KBM-7 (cell line): ENCODE measurements at regions not wholly inside any gene's neighbourhood (a gene's known extent, or its start where the extent isn't known, plus 50 kb on each side); places are given as distances from the start of the nearest gene placed in this dataset.
"Not testable (repeated sequence)": the region's sequence is repeated elsewhere in the genome, so short reads cannot be mapped to it uniquely, and the experiment has no call there.

Source experiments
- DNase-seq: peaks from one replicate; pipeline ENCODE4 v3.0.0-alpha.2; 2015
- in situ Hi-C: fragments of 300-500 bp; cut with MboI; formaldehyde crosslinking; loops from 2 replicates; pipeline ENCODE4 v1.14.3; 2020; ENCODE audit warnings: low sequenced_read_pairs, low pct_unique_long_range_greater_than_20kb, mixed read lengths

- no peak for DNase-seq
- in situ Hi-C loops, result no loop called here
Observed at GRCh38 chr20:6665161-6665560, 102.3 kb upstream of the BMP2 start.

- in situ Hi-C loops, result no loop called here
- no peak for DNase-seq
Observed at GRCh38 chr20:6664574-6664973, 102.9 kb upstream of the BMP2 start.

DNA sequence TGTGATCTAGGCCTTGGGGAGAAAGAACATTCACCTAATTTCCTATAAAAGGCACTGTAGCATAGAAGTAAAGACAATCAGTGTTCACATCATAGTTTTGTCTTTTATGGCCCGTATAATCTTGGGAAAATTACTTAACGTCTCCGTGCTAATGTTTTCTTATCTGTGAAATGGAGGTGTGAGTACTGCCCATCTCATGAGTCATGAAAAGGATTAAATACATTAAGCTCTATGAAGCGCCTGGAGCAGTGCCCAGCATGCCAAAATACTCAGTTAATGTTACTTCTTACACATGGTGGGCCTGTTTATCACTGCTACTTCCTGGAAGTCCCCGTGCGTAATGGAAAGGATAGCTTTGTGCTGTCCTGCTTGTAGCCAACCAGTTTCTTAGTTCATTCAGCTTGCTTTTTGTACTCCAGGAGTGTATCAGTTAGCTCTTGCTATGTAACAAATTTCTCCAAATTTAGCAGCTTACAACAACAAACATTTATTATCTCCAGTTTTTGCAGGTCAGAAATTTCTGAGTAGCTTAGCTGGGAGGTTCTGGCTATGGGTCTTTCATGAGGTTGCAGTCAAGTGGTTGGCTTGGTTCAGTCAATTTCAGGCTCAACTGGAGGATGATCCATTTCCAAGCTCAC lies 103.6 kb upstream of the BMP2 start:
- no peak for DNase-seq

DNA sequence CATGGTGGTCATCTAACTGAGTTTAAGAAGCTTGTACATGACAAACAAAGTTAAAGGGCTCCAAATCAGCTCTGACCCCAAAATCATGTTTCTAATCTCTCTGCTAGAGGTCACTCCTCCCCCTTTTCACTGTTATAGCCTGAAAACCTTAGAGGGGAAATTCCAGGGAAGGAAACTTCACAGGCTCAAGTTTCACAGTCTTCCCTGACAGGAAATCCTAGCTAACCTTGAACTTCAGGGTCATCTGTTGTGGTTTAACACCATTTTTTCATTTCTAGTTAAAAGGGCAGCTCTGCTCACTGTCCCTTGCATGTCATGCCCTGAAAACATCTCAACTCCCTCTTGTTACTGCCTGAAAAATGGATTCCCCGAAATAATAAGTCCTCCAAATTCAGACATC lies 104.4 kb upstream of the BMP2 start:
- in situ Hi-C loops, result no loop called here

More for the DNA sequence above, 103.6 kb upstream of the BMP2 start:
- in situ Hi-C loops, result no loop called here

GRCh38 chr20:6662309-6662708 lies 105.2 kb upstream of the BMP2 start:
- in situ Hi-C loops, result no loop called here

More for the DNA sequence above, 104.4 kb upstream of the BMP2 start:
- no peak for DNase-seq

DNA sequence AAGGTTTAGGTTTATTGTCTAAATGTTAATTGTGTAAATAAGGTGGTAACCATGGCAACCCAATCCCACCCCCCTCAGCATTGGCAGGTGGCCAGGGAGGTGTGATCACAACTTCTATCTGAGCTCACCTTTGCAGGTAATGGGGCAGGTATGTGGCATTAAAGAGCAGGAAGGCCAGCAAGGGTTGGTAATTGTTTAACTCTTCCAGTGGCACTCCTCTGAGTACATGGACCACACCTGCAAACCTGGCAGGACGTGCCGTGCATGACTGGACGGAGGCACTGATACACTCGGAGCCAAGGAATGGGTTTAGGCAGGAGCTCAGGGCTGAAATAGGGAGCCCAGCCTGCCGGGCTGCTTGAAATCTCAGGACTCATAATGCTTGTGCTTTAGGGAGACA lies 107.0 kb upstream of the BMP2 start:
- no peak for DNase-seq
- in situ Hi-C loops, result no loop called here

More at GRCh38 chr20:6662309-6662708, 105.2 kb upstream of the BMP2 start:
- no peak for DNase-seq

GRCh38 chr20:6658909-6659308 lies 108.6 kb upstream of the BMP2 start:
- DNase-seq, in situ Hi-C loops: not testable (repeated sequence)

DNA sequence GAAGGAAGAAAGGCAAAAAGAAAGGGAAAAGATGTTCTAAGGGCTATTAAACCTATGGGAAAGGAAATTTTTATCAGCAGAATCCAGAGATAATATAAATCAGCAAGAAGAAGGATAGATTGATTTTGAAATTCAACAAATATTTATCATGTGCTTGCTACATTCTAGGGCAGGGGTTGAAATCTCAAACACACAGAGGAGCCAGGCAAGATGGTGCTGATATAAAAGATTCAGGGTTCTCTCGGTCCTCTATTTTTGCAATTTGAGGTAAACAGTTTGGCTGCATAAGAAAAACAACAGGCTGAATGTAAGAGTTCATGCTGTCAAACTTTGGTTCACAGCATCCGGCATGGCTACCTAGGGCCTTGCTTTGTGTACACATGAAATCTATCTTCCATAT lies 109.6 kb upstream of the BMP2 start:
- in situ Hi-C loops, result no loop called here
- DNase-seq, result no peak

DNA sequence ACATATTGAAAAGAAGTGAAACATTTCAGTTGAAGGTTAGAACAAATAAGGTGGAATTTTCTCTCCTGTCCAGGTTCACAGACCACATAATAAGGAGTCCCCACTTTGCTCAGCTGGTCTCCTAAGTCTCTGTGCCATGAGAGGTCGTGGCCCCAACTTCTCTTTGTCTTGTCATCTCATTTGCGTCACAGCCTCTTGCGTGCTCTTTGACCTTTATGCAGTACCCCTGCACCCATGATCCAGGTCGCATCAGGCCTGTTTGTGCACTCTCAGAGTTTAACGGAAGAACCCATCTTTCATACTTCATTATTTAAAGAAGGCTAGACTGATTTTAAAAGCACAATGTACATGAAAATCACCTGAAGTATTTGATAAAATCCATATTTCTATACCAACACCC lies 110.4 kb upstream of the BMP2 start:
- in situ Hi-C loops, result no loop called here
- DNase-seq, result no peak

GRCh38 chr20:6654513-6655252 lies 112.8 kb upstream of the BMP2 start:
- in situ Hi-C loops, result no loop called here

DNA sequence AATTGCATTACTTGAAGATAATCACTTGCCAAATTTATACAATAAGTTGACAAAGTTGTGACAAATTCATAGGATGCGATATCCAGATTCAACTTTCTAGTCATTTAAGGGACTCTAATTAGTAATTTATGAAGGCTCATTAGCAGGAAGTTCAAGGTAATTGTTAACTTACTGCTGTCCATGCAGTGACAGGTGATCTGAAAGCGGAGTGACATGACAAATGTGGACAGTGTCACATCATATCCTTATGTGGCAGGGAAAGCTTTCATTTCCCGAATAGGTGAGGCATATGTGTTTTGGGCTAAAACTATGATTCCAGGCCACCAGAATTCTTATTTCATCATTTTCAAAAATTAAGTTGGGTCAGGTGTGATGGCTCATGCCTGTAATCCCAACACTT lies 115.9 kb upstream of the BMP2 start:
- DNase-seq, result no peak
- in situ Hi-C loops, result no loop called here

More at GRCh38 chr20:6654513-6655252, 112.8 kb upstream of the BMP2 start:
- DNase-seq, result no peak

DNA sequence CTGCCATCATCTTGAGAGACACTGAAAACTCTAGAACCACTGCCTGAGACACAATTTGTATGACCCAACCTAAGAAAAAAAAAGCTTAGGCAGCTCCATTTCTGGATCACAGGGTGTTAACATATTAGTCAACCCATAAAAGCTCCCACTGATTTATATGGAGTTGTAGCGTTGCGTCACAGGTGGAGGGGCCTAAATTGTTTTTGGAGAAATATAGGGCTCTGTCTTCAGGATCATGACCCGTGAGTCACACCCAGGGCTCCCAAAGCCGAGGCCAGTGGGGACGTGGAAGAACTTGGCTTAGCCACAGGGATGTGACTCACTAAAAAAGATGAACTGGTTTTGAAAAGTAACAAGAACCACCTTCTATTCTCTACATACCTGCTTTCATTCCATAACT lies 116.5 kb upstream of the BMP2 start:
- in situ Hi-C loops, result no loop called here
- DNase-seq, result no peak

- DNase-seq, result no peak
- in situ Hi-C loops, result no loop called here
Observed at GRCh38 chr20:6646021-6646636, 121.4 kb upstream of the BMP2 start.

DNA sequence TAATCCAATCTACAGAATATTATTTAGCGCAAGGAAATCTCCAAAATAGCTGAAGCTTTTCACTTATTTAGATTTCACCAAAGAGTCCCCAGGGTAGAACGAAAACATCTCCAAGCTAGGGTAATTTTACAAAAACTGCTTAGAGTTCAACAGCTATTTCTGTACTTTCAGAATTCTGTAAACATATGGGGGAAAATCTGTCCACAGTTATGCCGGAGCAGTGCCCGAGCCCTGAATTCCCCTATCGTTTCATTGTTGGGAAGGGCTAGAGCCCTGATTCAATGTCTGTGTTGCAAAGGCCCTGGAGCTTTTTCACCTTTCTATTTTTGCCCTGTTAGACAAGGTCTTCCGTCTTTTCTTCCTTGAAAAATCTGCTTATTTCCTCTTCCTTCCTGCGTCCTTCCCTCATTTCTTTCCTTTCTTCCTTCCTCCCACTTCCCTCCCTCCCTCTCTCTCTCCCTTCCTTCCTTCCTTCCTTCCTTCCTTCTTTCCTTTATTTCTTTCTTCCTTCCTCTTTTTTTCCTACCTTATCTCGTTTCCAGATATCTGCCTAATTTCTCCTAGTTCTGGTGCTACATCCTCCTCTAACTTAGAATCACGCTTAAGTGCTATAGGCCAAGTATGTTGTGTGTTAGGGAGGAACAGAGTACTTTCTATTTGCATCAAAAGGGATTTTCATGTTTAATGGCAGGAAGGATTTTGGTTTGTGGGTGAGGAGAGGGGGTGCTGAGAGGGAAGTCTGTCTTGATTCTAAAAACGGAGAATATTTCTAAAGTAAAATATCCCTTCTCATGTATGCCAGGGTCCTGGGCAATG lies 122.5 kb upstream of the BMP2 start:
- DNase-seq, result no peak
- in situ Hi-C loops, result no loop called here

DNA sequence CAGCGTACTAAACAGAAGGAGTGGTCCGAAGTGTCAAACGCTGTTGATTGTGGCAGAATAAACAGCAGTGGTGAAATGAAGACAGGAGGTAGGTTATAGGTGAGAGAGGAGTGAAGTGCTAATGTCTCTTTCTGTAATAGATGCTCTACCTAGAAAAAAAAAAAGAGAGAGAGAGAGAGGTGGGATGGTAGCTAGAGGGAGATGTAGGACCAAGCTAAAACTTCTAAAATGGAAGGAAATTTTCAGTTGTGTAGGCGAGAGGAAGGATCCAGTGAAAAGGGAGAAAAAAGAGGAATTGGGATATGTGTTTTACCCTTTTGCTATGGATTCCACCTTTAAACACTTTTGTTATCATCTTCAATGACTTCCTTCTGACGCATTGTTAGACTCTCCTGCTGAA lies 126.5 kb upstream of the BMP2 start:
- DNase-seq, result no peak
- in situ Hi-C loops, result no loop called here

GRCh38 chr20:6637160-6637579 lies 130.3 kb upstream of the BMP2 start:
- in situ Hi-C loops, result no loop called here
- DNase-seq, result no peak

DNA sequence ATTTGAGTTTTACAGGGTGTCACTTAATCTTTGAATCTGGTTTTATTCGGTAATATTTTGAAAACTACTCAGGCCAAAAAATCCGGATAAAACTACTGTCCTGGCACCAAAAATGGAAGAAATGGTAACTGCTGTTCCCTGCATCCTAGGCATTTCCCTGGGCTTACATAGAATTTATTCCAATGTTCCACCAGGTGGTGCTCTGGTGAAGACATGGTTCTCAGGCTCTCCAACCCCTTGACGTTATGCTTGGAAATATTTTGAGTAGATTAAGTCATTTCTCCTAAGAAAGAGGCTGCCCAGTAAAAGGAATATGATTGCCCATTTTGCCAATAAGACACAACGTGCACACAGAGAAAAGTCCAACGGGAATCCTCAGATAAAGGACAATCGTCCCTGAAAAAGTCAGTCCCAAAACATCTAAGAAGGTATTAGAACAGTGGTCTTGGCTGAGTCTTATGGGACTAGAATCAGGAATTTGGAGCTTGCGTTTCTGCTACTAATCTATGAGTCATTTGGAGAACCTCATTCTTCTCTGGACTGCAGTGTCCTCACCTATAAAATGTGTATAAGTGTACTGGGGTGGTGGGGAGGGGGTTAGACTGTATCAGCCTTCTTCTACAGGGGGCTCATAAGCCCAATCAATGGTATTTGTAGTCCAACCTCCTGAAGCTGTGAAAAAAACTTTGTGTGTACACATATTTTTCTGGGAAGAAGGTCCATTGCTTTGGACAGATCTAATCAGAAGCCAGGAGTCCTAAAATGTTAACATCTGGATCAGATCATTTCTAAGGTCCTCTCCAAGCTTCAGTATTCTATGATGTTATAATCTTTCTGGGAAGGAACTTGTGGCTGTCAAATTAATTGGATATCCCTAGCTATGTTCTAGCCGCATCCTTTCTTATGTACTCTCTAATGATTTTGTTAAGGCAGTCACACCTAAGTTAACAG lies 131.0 kb upstream of the BMP2 start:
- DNase-seq, result peak; percentile 18

GRCh38 chr20:6635034-6635736 lies 132.3 kb upstream of the BMP2 start:
- in situ Hi-C loops, result no loop called here
- no peak for DNase-seq

More for the DNA sequence above, 131.0 kb upstream of the BMP2 start:
- in situ Hi-C loops, result no loop called here
